NK-92 treated with Interleukin-12 subunit alpha and Interleukin-12 subunit beta, amount 100 ng/mL, for 24 hours (cell line): ENCODE measurements at regions not wholly inside any gene's neighbourhood (a gene's known extent, or its start where the extent isn't known, plus 50 kb on each side); places are given as distances from the start of the nearest gene placed in this dataset.

Experiments used
- DNase-seq: peaks from one replicate; lab custom pipeline; 2025; lab: John Stamatoyannopoulos, UW

DNA sequence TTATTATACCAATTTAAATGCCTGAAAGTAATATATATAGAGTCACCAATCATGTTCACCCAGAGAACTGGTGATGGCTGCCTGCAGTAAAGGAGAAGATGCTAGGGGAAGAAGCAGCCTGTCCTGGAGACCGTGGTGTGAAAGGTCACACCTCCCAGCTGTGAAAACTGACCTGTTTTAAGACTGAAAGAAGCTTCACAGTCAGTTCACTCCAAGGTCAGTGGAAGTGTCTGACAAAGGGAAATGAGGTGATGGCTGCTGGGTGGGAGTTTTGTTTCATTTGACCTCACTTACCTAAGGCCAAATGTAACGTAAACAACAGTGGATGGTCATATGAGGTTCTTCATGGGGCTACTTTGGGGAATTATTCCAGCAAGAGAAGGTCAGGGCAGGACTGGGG, 352.1 kb upstream of the GATB start:
- DNase-seq = no peak

GRCh38 chr4:152112190-152112589, 351.4 kb upstream of the GATB start:
- DNase-seq = no peak

DNA sequence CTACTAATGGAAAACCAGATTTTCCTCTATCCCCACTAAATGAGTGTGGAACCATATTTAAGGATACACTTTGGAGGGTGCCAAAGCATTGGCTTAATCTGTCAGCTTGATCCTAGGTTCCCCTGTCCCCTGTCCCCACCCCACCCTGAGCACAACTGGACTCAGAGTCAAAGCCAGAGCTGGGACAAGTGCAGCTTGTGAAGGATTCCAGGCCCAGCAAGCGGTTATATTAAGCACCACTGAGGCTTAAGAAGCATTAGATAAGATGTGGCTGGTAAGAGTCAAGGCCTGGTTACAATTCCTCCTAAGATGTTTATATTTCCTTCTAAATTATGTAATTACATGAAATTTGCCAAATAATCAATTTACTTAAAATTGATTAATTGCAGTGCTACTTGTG, 350.0 kb upstream of the GATB start:
- DNase-seq = no peak

- DNase-seq = no peak
Observed at GRCh38 chr4:152109531-152110509, 349.0 kb upstream of the GATB start.

GRCh38 chr4:152107736-152108500, 347.1 kb upstream of the GATB start:
- DNase-seq = no peak

DNA sequence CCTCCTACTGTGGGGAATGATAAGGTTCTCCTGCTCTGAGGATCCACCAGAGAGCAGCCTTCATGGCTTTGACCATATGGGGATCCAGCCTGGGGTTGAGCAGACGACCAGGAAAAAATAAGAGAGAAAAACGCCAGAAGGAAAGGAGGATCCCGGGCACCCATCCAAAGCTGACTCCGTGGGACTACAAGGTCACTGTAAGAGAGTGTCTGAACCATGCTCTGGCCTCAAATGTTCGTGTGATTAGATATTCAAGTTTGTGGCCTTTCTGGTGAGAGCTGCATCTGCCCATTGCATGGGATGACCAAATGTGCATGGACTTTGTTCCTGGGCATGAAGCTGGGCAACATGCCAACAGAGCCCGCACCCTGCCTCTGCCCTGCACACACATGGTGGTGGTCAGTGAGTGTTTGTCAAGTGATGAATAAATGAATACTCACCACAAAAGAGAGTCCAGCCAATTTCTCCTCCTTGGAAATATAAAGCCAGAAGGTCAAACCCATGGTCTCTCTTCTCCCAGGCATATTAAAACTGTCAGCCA, 346.0 kb upstream of the GATB start:
- no peak for DNase-seq

- DNase-seq = no peak
Observed at GRCh38 chr4:152106113-152106763, 345.4 kb upstream of the GATB start.

- DNase-seq = no peak
Observed at GRCh38 chr4:152104901-152105357, 344.1 kb upstream of the GATB start.

GRCh38 chr4:152104356-152104755, 343.5 kb upstream of the GATB start:
- DNase-seq = no peak

DNA sequence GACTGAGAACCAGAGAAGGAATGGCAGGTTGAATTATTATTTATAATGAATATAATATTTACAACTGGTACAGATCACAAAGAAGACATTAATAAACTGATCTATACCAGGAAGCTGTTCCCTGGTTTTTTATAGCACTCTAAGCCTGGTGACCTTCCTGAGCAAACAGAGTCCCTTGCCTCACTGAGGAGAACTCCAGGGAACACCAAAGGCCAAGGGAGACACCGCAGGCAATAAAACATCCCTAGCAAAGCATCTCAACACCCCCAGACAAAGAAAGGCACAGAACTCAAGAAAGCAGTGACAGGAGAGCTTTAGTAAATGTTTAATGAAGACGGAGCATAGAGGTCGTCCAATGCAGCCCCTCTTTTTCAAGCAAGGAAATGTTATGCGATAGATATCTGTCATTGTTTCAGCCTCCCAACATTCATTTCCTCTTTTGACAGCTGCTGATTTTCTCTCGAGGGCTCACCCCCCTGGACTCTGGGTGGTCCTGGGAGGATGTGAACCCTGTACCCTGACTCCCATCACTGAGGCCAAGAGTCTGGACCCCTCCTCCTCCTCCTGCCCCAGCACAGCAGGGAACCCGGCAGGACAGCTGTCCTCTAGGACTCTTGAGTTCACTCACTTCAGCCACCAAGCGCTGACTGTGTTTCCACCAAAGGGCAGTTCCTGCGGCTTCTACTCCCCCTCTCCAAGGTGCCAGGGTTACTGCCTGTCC, 342.5 kb upstream of the GATB start:
- no peak for DNase-seq

DNA sequence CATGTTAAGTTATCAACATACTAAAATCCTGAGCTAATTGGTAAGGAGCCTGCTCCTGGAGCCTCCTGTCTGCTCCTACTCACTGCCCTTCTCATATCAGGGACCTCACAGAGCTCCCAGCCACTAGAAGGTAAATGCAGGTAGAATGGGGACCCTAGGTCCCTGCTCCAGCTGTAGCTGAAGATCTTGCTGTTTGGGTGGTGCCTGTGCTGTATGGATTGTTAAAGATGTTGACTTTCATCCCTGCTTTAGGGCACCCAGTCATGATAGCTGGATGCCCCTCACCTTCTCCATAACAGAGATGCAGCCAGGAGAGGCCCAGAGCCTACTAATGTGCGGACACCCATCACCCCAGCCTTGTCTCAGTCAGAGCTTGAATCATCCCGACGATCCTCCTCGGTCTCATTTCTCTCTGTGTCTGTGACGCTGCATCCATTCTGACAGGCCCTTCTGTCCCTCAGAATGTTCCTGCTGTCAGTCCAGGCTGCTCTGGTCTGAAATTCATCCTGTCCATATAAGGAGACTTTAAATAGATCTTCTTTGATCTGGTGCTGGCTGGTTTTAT, 341.7 kb upstream of the GATB start:
- no peak for DNase-seq

DNA sequence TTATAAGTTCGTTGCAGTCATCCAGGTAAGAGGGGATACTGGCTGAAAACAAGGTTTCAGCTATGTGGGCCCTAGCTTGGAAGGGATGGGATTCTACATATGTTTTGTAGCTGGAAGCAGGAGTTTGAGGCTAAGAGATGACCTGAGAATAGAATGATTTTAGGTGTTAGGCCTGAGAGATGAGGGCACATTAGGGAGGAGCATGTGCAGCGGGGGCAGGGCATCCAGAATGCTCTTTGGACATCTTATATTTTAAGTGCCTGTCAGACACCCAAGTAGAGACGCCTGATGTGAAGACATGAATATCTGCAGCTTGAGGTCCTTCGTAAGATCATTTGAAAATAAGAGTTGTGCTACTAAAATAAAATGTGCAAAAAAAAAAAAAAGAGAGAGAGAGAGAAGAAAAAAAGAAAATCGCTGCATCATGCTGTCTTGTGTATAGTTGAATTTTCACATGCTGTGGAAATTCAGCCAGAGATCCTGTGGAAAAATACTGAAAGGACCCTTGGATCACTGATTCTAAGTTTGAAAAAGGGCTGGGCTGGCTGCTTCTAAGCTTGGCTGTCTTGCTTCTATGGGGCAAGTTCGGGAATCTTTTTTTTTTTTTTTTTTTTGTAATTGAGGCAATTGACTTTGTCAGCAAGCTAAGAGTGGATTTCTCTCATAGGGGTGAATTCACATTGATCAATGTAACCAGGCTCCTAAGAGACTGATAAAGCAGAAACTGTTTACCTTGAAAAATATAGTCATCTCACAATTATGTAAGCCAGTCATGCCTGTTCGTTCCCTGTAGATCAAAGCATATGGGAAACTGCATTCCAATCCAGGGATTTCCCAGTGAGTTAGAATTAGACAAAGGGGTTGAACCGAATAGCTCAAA, 341.0 kb upstream of the GATB start:
- DNase-seq = no peak

- peak; percentile 77 for DNase-seq
Observed at GRCh38 chr4:152100379-152101201, 339.8 kb upstream of the GATB start.

DNA sequence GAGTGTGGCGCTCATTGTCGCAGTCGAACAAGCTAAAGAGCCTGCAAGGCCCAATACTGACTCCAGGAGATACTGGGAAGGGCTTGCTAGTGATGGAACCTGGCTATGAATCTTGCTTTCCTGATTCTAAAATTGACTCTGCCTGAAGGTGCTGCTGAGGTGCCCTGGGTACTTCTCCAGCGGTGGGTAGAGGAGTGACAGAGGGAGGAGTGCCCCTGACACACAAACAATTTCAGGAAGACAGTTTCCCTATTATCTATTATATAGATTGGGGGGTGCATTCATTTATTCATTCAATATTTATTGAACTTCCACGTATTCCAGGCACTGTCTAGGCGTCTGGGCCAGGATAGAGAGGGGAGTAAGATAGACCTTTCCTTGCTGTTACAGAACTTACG, 339.2 kb upstream of the GATB start:
- no peak for DNase-seq

GRCh38 chr4:152099555-152099954, 338.7 kb upstream of the GATB start:
- no peak for DNase-seq

DNA sequence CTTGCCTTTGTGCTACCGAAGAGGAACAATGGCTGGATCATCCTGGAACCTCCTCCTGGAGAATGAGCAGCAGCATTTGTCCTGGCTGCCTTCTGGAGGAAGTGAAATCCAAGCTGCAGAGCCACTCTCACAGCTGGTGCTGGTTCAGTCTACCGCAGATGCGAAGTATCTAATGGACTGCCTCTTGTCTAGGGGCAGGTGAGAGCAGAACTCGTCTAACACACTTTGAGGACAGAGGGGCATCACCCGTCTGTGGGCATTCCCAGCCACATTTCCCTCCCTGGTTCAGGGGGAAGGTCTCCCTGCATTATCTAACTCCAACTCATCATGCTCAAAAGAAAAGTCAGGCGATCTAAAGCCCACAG, 338.2 kb upstream of the GATB start:
- no peak for DNase-seq

DNA sequence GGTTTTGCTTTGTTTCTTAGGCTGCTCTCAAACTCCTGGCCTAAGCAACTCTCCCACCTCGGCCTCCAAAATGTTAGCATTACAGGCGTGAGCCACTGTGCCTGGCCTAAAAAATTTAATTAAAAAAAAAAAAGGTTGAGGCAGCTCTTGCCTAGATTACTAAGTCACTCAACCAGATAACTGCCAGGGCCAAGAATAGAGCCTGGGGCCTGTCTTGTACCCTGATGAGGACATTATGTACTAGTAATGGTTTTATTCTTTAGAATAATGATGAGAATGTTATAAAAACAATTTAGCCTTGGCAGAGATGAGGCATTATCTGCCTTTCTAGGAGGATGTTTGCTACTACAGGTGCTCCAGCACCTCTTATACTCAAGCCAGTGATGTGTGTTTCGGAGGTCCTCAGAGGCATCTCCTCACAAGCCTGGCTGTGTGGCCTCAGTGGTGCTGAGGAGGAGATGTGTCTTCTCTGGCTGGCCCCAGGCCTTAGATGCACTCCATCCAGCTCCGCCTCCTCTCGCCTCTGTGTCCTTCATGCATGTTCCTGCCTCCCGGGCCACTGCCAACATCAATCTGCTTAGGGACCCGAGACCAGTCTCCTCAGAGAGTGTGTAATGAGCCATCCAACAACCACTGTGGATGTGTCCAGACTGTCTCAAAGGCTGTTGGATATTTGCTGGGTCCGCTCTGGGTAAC, 337.7 kb upstream of the GATB start:
- DNase-seq = no peak

DNA sequence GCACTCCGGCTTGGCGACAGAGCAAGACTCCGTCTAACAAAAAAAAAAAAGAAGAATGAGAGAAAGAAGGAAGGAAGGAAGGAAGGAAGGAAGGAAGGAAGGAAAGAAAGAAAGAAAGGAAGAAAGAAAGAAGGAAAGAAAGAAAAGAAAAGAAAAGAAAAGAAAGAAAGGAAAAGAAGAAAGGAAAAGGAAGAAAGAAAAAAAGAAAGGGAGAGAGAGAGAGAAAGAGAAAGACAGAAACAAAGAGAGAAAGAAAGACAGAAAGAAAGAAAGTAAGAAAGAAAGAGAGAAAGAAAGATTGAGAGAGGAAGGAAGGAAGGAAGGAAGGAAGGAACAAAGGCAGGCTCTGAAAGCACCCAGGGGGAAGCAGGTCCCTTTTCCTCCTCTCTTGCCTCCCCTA, 336.6 kb upstream of the GATB start:
- no peak for DNase-seq

DNA sequence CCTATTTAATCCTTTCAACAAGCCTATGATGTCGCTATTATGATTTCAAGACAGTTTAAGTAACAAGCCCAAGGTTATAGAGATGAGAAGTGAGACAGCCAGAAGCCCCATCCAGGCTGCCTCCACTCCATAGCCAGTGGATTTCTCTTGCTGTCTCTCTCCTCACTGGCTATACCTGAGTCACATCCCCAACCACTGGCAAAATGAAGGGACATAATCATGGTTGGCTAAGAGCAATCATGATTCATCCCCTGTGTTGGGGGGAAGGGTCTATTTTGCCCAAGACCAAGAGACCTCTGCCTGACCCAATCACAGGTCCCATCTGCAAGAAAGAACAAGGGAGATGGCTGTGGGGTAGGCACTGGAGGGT, 334.9 kb upstream of the GATB start:
- no peak for DNase-seq
